Ishikawa (cell line): ENCODE measurements at regions not wholly inside any gene's neighbourhood (a gene's known extent, or its start where the extent isn't known, plus 50 kb on each side); places are given as distances from the start of the nearest gene placed in this dataset.

Source experiments
- CEBPB ChIP-seq: IDR thresholded peaks from 2 replicates; pipeline ENCODE4 v1.6.1; 2012
- CREB1 ChIP-seq: IDR thresholded peaks from 2 replicates; pipeline ENCODE4 v1.6.1; 2012; ENCODE audit warnings: low read depth
- EGR1 ChIP-seq: IDR thresholded peaks from 2 replicates; pipeline ENCODE4 v1.6.1; 2012
- EP300 ChIP-seq: IDR thresholded peaks from 2 replicates; pipeline ENCODE4 v1.6.1; 2012; ENCODE audit warnings: borderline replicate concordance
- FOXM1 ChIP-seq: IDR thresholded peaks from 2 replicates; pipeline ENCODE4 v1.6.1; 2012; ENCODE audit warnings: low read depth, borderline replicate concordance
- NFIC ChIP-seq: IDR thresholded peaks from 2 replicates; pipeline ENCODE4 v1.6.1; 2012
- RAD21 ChIP-seq: IDR thresholded peaks from 2 replicates; pipeline ENCODE4 v1.6.1; 2012; ENCODE audit warnings: low read depth
- TAF1 ChIP-seq: IDR thresholded peaks from 2 replicates; pipeline ENCODE4 v1.6.1; 2012; ENCODE audit warnings: low read depth, mild to moderate bottlenecking
- TCF12 ChIP-seq: IDR thresholded peaks from 2 replicates; pipeline ENCODE4 v1.6.1; 2012; ENCODE audit warnings: low read depth
- TEAD4 ChIP-seq: IDR thresholded peaks from 2 replicates; pipeline ENCODE4 v1.6.1; 2012
- USF1 ChIP-seq: IDR thresholded peaks from 2 replicates; pipeline ENCODE4 v1.6.1; 2012
- ZBTB7A ChIP-seq: IDR thresholded peaks from 2 replicates; pipeline ENCODE4 v1.6.1; 2012; ENCODE audit warnings: low read depth
- TF ChIP-seq, protein P1 (sequence below): IDR thresholded peaks from 2 replicates; pipeline ENCODE4 v1.6.1; 2012
- TF ChIP-seq, protein P2 (sequence below): IDR thresholded peaks from 2 replicates; pipeline ENCODE4 v1.6.1; 2012; ENCODE audit warnings: low read depth, mild to moderate bottlenecking

GRCh38 chr18:61743775-61744531, 148.9 kb downstream of the RNF152 start:
- no peak for TF ChIP-seq RAD21
- no peak for TF ChIP-seq TAF1
- TF ChIP-seq FOXM1: no peak
- no peak for TF ChIP-seq EP300
- TF ChIP-seq, protein P1, sequence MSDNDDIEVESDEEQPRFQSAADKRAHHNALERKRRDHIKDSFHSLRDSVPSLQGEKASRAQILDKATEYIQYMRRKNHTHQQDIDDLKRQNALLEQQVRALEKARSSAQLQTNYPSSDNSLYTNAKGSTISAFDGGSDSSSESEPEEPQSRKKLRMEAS: no peak
- TF ChIP-seq CREB1: no peak
- TF ChIP-seq NFIC: no peak
- TF ChIP-seq, protein P2, sequence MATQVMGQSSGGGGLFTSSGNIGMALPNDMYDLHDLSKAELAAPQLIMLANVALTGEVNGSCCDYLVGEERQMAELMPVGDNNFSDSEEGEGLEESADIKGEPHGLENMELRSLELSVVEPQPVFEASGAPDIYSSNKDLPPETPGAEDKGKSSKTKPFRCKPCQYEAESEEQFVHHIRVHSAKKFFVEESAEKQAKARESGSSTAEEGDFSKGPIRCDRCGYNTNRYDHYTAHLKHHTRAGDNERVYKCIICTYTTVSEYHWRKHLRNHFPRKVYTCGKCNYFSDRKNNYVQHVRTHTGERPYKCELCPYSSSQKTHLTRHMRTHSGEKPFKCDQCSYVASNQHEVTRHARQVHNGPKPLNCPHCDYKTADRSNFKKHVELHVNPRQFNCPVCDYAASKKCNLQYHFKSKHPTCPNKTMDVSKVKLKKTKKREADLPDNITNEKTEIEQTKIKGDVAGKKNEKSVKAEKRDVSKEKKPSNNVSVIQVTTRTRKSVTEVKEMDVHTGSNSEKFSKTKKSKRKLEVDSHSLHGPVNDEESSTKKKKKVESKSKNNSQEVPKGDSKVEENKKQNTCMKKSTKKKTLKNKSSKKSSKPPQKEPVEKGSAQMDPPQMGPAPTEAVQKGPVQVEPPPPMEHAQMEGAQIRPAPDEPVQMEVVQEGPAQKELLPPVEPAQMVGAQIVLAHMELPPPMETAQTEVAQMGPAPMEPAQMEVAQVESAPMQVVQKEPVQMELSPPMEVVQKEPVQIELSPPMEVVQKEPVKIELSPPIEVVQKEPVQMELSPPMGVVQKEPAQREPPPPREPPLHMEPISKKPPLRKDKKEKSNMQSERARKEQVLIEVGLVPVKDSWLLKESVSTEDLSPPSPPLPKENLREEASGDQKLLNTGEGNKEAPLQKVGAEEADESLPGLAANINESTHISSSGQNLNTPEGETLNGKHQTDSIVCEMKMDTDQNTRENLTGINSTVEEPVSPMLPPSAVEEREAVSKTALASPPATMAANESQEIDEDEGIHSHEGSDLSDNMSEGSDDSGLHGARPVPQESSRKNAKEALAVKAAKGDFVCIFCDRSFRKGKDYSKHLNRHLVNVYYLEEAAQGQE: no peak
- TF ChIP-seq USF1: no peak
- TF ChIP-seq TEAD4: no peak
- TF ChIP-seq ZBTB7A: no peak
- TF ChIP-seq TCF12: no peak

DNA sequence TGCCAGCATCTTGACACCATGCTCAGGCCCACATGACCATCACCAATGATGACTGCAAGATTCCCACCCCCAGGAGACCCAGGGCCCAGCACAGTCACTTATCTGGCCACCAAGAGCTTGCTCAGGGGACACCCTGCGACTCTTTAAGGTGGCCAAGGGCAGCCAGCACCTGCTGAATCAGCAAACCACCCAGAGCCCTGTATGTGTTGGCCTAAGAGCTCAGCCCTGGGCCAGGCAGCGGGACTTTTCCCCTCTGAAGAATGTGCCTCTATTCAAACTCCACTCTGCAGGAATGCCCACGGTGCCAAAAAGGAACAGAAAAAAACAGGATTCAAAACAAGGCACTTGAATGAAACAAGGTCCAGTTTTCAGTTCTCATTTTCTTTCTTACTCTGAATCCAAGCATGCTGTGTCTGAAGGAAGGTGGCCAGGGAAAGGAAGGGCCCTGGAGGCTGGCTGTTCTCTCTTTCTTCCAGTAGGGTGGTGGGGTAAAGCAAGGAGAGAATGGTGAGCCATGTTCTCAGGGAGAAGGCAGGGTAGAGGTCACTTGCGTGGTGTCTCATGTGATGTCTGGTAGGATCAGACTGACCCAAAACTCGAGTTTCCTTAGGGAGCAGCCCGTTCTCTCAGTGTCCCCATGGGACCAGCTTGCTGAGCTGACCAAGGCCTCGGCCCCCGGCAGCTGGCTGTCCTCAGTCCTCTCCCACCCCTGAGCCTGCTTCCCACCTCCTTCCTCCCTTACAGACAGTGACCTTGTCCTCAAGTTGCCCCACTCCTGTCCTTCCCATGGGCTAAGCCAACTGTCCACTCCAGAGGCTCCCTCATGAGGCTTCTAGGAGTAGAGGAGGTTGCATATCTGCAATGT, 150.0 kb downstream of the RNF152 start:
- no peak for TF ChIP-seq TAF1
- TF ChIP-seq RAD21: no peak

- TF ChIP-seq, protein P2: no peak
- TF ChIP-seq EGR1: no peak
Observed at GRCh38 chr18:61741881-61742454, 150.8 kb downstream of the RNF152 start.

GRCh38 chr18:61738488-61738887, 154.3 kb downstream of the RNF152 start:
- no peak for TF ChIP-seq FOXM1
- TF ChIP-seq CREB1: no peak
- TF ChIP-seq USF1: no peak
- no peak for TF ChIP-seq TAF1
- no peak for TF ChIP-seq EGR1

DNA sequence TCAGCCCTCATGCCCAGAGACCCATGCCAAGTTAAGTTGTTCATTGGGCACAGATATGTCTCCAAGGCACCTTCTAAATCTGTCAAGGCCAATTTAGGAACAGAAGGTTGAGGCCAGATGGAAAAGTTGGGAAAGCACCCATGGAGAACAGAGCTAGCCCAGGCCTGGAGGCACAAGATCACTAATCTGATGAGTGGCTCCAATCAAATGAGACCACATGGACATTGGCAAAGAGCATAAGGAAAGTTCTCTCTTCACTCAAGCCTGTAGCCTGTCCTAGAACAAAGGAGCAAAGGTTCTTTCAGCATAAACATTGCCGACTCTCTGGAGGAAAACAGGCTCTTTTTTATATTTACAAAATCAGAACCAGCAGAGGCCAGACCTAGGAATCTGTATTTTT, 154.8 kb downstream of the RNF152 start:
- no peak for TF ChIP-seq FOXM1
- TF ChIP-seq TAF1: no peak
- no peak for TF ChIP-seq CEBPB
- no peak for TF ChIP-seq CREB1
- TF ChIP-seq, protein P2: no peak
- TF ChIP-seq TCF12: no peak
- no peak for TF ChIP-seq TEAD4
- no peak for TF ChIP-seq NFIC
- no peak for TF ChIP-seq ZBTB7A
- TF ChIP-seq, protein P1: no peak
